Endometrial microvascular endothelial cells (primary cell): ENCODE measurements at regions not wholly inside any gene's neighbourhood (a gene's known extent, or its start where the extent isn't known, plus 50 kb on each side); places are given as distances from the start of the nearest gene placed in this dataset.
"Not testable (repeated sequence)": the region's sequence is repeated elsewhere in the genome, so short reads cannot be mapped to it uniquely, and the experiment has no call there.

Experiments used
- in situ Hi-C: cut with HindIII; loops from 2 replicates; pipeline ENCODE4 v1.10.0; 2017; ENCODE audit warnings: low sequenced_read_pairs, low pct_unique_long_range_greater_than_20kb; ENCODE audit errors: inconsistent ontology term

DNA sequence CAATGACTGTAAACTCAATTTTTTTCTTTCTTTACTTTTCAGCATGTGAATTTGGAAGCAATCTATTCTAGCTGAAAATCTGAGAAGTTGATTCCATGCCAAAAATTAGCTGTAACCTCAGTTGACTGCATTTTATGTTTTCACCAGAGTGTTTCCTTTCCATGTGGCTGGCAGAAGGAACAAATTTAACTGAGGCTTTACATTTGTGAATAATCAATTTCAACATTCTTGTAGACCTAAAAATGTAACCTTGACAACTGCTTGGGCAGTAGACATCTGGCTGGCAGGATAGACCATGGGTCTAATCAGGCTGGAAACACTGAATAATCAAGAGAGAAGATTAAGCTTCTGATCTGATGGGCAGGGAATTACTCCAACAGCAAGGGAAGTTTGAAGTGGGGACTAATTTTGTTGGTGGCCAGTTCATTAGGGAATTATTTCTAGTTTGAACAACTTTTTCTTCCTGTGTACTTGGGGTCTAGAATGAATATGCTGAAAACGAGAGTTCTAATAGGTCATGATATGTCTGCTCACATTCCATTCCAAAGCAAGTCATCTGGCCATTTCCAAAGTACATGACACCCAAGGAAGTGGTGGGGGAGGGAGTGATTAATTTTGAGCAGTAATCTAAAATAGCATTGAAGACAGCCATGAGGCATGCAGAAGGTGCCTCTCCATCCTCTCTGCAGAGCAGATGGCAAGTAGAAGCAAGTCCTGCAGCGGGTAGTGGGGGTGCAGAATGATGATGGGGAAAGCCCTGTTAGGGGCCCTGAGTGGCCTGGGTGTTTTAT is 68.2 kb downstream of the ATP23 start:
- in situ Hi-C loops = no loop called here

DNA sequence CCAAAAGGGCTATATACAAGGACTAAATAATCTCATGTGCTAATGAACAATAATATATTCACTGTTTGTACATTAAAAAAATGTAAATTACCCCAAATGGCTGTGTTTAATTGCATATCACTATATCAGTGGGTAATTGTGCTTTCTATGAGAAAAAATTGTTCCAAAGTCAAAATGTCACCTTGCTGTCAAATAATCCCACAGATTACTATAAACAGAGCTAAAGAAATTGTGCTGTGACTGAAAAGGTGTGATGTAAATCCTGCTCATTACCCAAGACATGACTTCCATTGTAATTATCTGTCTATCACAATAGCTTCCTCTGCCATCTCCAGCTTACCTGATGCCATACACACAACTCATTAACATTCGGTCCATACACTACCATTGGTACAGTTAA is 70.3 kb downstream of the ATP23 start:
- in situ Hi-C loops = no loop called here

GRCh38 chr12:58022379-58023020 is 81.1 kb downstream of the ATP23 start:
- in situ Hi-C loops = not testable (repeated sequence)

DNA sequence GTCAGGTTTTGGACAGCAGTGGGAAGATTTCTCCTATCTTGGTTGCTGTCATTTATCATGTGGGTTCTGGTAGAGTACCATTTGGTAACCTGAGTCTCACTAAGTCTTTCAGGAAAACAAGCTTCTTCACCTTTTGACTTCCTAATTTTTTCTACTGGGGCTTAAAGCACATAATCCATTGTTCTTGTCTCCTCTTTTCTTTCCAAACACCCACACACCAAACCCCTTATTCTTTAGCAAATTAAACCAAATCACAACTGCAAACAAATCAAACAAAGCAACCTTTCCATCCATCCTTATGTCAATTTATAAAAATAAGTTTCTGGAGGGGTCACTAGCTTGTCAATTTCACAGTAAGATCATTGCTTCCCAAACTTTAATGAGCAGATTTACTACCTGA is 84.1 kb downstream of the ATP23 start:
- in situ Hi-C loops = no loop called here

DNA sequence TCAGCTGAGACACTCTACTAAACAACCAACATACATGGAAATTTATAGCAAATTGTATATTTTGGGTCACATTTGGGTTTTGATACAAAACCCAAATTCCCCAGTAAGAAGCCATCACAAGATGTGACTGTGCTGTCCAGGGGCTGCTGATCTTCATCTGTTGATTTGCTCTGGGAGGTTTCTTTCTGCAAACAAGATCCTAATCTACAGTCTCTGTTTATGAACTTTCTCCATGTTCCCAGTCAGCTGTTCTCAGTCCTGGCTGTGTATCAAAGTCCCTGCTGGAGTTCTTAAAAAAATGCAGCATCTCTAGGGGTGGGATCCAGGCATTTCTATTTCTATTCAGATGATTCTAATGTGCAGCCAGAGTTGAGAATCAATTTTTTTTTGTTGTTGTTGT is 85.1 kb downstream of the ATP23 start:
- in situ Hi-C loops = no loop called here

DNA sequence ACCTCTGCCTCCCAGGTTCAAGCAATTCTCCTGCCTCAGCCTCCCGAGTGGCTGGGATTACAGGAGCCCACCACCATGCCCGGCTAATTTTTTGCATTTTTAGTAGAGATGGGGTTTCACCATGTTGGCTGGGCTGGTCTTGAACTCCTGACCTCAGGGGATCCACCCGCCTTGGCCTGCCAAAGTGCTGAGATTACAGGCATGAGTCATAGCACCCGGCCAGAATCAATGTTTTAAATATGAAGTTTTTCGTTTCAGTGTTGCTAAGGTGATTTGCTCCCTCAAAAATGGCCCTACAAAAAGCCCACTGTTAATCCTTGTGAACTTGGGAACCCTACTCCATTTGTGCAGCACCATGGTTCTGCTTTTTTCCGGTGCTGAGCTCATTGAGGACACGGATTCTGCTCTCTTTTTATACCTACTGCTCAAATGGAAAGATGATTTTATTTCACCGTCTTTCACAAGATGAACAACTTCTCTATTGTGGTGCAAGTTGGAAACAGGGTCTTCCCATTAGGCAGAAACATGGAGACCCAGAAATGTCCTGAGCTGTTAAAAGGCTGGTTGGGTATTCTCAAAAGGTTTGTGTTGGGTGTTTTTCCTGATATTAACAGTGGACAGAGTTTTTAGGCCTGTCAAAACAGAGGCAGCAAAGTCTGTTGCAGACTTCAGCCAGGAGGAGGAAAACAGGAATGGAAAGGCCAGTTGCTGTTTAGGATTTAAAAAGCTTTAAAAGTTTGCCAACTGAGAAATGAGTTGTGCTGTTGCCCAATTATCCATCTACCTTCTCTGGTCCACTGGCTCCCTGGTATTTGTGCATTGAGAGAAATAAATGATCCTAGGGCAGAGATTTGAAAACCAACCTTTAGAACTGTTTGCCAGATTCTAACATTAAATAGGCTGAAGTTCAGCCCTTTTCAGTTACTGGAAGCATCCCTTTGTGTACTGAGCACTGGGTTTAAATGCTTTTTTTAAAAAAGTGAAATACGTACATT is 85.8 kb downstream of the ATP23 start:
- in situ Hi-C loops = no loop called here

- in situ Hi-C loops = no loop called here
Measured at GRCh38 chr12:58028294-58028693, 86.9 kb downstream of the ATP23 start.

- in situ Hi-C loops = no loop called here
Measured at GRCh38 chr12:58029260-58029659, 87.9 kb downstream of the ATP23 start.

GRCh38 chr12:58030566-58031279 is 89.4 kb downstream of the ATP23 start:
- in situ Hi-C loops = no loop called here

GRCh38 chr12:58032156-58032555 is 90.8 kb downstream of the ATP23 start:
- in situ Hi-C loops = no loop called here

DNA sequence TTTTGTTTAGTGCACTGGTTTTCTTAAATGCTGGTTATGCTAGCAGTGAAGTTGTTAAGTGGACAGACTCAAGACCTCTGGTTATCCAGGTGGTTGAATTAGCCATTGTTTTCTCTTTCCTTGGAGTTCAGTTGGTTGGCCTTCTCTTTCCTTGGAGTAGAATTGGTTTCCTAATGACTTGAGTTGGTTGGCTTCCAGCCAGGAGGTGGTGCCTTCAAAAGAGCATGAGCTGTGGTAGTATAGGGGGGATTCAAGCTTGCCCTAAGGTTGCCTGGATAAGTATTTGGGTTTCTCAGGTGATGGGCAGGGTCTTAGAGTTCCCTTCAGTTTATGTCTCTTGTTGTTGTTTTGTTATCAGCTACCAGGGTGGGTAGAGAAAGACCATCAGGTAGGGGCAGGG is 92.5 kb downstream of the ATP23 start:
- in situ Hi-C loops = no loop called here

GRCh38 chr12:58034311-58034710 is 92.9 kb downstream of the ATP23 start:
- in situ Hi-C loops = no loop called here

DNA sequence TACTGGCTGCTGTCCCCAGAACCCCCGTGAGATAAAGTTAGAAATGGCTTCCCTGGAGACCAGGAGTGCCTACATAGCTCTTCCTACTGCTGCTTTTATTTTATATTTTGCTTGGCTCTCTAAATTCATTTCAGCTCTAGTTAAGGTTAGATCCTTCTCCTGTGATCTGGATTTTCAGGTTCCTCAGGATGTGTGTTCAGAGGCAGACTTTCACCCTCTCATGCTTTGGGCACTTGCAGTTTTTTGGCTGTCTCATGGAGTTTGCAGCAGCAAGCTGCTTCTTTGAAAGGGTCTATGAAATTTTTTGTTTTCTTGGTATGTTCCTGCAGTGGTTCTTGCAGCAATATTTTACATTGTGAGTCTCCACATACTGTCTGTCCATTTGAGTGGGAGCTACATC is 93.3 kb downstream of the ATP23 start:
- in situ Hi-C loops = no loop called here

DNA sequence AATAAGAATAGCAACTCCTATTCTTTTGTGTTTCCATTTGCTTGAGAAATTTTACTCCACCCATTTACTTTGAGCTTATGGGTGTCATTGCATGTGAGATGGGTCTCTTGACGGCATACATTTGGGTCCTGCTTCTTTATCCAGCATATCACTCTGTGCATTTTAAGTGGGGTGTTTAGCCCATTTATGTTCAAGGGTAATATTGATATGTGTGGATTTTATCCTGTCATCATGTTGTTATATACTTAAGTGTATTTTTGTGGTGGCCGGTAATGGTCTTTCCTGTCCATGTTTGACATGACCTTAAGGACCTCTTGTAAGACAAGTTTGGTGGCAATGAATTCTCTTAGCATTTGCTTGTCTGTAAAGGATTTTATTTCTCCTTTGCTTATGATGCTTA is 100.1 kb downstream of the ATP23 start:
- in situ Hi-C loops = no loop called here

- in situ Hi-C loops = no loop called here
Measured at GRCh38 chr12:58044966-58045365, 103.6 kb downstream of the ATP23 start.

DNA sequence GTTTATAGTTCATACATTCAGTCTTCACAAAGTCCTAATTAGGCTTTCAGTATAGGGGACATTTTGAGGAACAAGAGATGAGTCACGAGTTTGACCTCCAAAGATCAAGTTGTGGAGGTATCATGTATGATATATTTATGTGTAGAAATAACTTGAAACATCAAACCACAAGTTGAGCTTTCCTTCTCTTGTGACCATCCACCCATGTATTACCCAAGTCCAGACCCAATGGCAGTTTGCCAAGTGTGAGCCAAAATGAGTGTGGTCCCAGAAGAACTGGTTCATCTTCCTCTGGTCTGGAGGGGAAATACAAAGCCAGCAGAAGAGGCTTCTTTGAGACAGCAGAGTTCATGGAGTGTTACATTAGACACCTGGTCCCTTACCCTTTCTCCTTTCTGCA is 104.9 kb downstream of the ATP23 start:
- in situ Hi-C loops = no loop called here

DNA sequence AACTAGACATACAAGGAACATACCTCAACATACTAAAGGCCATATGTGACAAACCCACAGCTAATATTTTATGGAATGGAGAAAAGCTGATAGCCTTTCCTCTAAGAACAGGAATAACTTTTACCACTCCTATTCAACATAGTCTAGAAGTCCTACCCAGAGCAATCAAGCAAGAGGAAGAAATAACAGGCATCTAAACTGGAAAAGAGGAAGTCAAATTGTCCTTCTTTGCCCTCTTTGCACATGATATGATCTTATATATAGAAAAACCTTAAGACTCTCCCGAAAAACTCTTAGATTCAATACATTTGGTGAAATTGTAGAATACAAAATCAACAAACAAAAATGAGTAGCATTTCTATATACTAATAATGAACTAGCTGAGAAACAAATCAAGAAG is 110.0 kb downstream of the ATP23 start:
- in situ Hi-C loops = no loop called here

DNA sequence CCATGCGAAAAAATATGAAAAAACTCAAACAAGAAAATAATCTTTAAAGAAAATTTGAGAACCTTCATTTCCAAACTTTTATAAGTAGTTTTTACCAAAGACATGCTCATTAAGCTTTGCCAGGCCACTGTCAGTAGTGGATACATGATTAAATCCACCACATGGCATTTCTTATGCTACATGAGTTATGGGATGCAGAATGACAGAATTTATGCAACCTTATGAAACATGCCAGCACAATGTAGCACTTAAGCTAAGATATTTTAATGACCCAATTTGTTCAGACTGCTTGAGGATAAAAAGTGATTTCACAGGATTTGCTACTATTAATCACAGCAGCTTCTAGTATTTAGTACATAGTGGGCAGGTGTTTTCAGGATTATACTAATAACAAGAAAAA is 123.3 kb downstream of the ATP23 start:
- in situ Hi-C loops = no loop called here

- in situ Hi-C loops = no loop called here
Measured at GRCh38 chr12:58066296-58066695, 124.9 kb downstream of the ATP23 start.
